ENCODE measurements at regions not wholly inside any gene's neighbourhood (a gene's known extent, or its start where the extent isn't known, plus 50 kb on each side); places are given as distances from the start of the nearest gene placed in this dataset.
A peak's percentile ranks its signal among the peaks of the same experiment; 100 is the strongest.
"Not testable (repeated sequence)": the region's sequence is repeated elsewhere in the genome, so short reads cannot be mapped to it uniquely, and the experiment has no call there.

- TF ChIP-seq CTCF (IDR thresholded peaks at IDR 0.05; ENCODE audit: borderline replicate concordance, insufficient read depth, low read depth, low read length), result no peak
- no peak overlapping the region for H3K4me3 ChIP-seq (ENCODE audit: low read depth, low read length)
These were observed 426.7 kb upstream of the ARX start for GRCh38 chrX:25442499-25442898.

- no peak for TF ChIP-seq CTCF (IDR thresholded peaks at IDR 0.05; ENCODE audit: borderline replicate concordance, insufficient read depth, low read depth, low read length)
- no peak overlapping the region for H3K4me3 ChIP-seq (ENCODE audit: low read depth, low read length)
These were observed 417.5 kb upstream of the ARX start for GRCh38 chrX:25433307-25433706.

GRCh38 chrX:25432396-25432795 lies 416.6 kb upstream of the ARX start:
- no peak overlapping the region for H3K4me3 ChIP-seq (ENCODE audit: low read depth, low read length)
- no peak for TF ChIP-seq CTCF (IDR thresholded peaks at IDR 0.05; ENCODE audit: borderline replicate concordance, insufficient read depth, low read depth, low read length)

GRCh38 chrX:25427873-25428555 lies 412.2 kb upstream of the ARX start:
- TF ChIP-seq CTCF (IDR thresholded peaks at IDR 0.05; ENCODE audit: borderline replicate concordance, insufficient read depth, low read depth, low read length), result peak; percentile 29; the same call in 1 of the 2 replicates

GRCh38 chrX:25404163-25404562 lies 388.4 kb upstream of the ARX start:
- not testable (repeated sequence) for H3K4me3 ChIP-seq (ENCODE audit: low read depth, low read length)

More at GRCh38 chrX:25427873-25428555, 412.2 kb upstream of the ARX start:
- H3K4me3 ChIP-seq (ENCODE audit: low read depth, low read length), result no peak overlapping the region

GRCh38 chrX:25389266-25389665 lies 373.5 kb upstream of the ARX start:
- no peak for TF ChIP-seq CTCF (IDR thresholded peaks at IDR 0.05; ENCODE audit: borderline replicate concordance, insufficient read depth, low read depth, low read length)
- H3K4me3 ChIP-seq (ENCODE audit: low read depth, low read length), result no peak overlapping the region

- TF ChIP-seq CTCF (IDR thresholded peaks at IDR 0.05; ENCODE audit: borderline replicate concordance, insufficient read depth, low read depth, low read length), result no peak
- no peak overlapping the region for H3K4me3 ChIP-seq (ENCODE audit: low read depth, low read length)
These were observed 367.4 kb upstream of the ARX start for GRCh38 chrX:25383196-25383595.

Measured in GM12875 (cell line).